Brain microvascular endothelial cell (primary cell): ENCODE measurements at regions not wholly inside any gene's neighbourhood (a gene's known extent, or its start where the extent isn't known, plus 50 kb on each side); places are given as distances from the start of the nearest gene placed in this dataset.

Experiments
- DNase-seq: peaks from one replicate; pipeline ENCODE4 v3.0.0-alpha.2; 2020
- H3K27ac ChIP-seq: fragments of 250-450 bp; sonication (Bioruptor Pico); 2 replicates; pipeline ENCODE4 v1.5.1; 2020; ENCODE audit warnings: mild to moderate bottlenecking, moderate library complexity
- H3K27me3 ChIP-seq: fragments of 250-450 bp; sonication (Bioruptor Pico); replicated peaks from 2 replicates; pipeline ENCODE4 v1.5.1; 2020; ENCODE audit warnings: mild to moderate bottlenecking
- H3K36me3 ChIP-seq: fragments of 250-450 bp; sonication (Bioruptor Pico); replicated peaks from 2 replicates; pipeline ENCODE4 v1.5.1; 2020; ENCODE audit warnings: mild to moderate bottlenecking
- H3K4me3 ChIP-seq: 2 replicates; pipeline ENCODE4 v1.5.1; 2011; ENCODE audit warnings: low read depth, mild to moderate bottlenecking, control low read depth, low read length, moderate library complexity
- CTCF ChIP-seq: IDR thresholded peaks from 2 replicates; pipeline ENCODE4 v1.5.1; 2011; ENCODE audit warnings: low read depth, mild to moderate bottlenecking, moderate library complexity, low read length, control low read depth, inconsistent platforms; ENCODE audit errors: missing control alignments
- in situ Hi-C: cut with HindIII; loops from 2 replicates; pipeline ENCODE4 v1.10.0; 2017; ENCODE audit warnings: low sequenced_read_pairs, low pct_ligation_motif_present

- no peak for DNase-seq
- Histone ChIP-seq H3K27me3 (no peaks in the 10 kb centered on the region), H3K4me3 (no peak overlapping the region), H3K27ac (no peak overlapping the region), H3K36me3 (no peaks in the 10 kb centered on the region)
- in situ Hi-C loops: loop anchor here (25.0 kb wide), 1 partner anchor 293 kb away; the partner anchor contains the start of gene ZNF217
- TF ChIP-seq CTCF: no peak
Observed at GRCh38 chr20:53880108-53880641, 190.2 kb downstream of the BCAS1 start.

GRCh38 chr20:53879048-53879684 lies 191.2 kb downstream of the BCAS1 start:
- Histone ChIP-seq H3K27ac (no peak overlapping the region), H3K4me3 (no peak overlapping the region), H3K27me3 (no peaks in the 10 kb centered on the region), H3K36me3 (no peaks in the 10 kb centered on the region)
- no peak for TF ChIP-seq CTCF
- DNase-seq: no peak
- in situ Hi-C loops: loop anchor here (25.0 kb wide), 1 partner anchor 292 kb away; the partner anchor contains the start of gene ZNF217

GRCh38 chr20:53878262-53879047 lies 191.9 kb downstream of the BCAS1 start:
- H3K27ac ChIP-seq: no peak overlapping the region
- no peaks in the 10 kb centered on the region for H3K36me3 ChIP-seq
- TF ChIP-seq CTCF: no peak
- H3K4me3 ChIP-seq: no peak overlapping the region
- no peaks in the 10 kb centered on the region for H3K27me3 ChIP-seq
- DNase-seq: no peak
- in situ Hi-C loops: loop anchor here (25.0 kb wide), 1 partner anchor 291 kb away; the partner anchor contains the start of gene ZNF217

GRCh38 chr20:53876956-53877355 lies 193.4 kb downstream of the BCAS1 start:
- H3K27ac ChIP-seq: no peak overlapping the region
- H3K27me3 ChIP-seq: no peaks in the 10 kb centered on the region
- no peak overlapping the region for H3K4me3 ChIP-seq
- in situ Hi-C loops: loop anchor here (25.0 kb wide), 1 partner anchor 290 kb away; the partner anchor contains the start of gene ZNF217
- DNase-seq: no peak
- H3K36me3 ChIP-seq: no peaks in the 10 kb centered on the region
- TF ChIP-seq CTCF: no peak

- H3K27ac ChIP-seq: no peak overlapping the region
- in situ Hi-C loops: loop anchor here (25.0 kb wide), 1 partner anchor 289 kb away; the partner anchor contains the start of gene ZNF217
- H3K27me3 ChIP-seq: no peaks in the 10 kb centered on the region
- no peak for DNase-seq
- no peak overlapping the region for H3K4me3 ChIP-seq
- H3K36me3 ChIP-seq: no peaks in the 10 kb centered on the region
- no peak for TF ChIP-seq CTCF
Observed at GRCh38 chr20:53876470-53876869, 193.9 kb downstream of the BCAS1 start.
